HG03060 (cell line): ENCODE measurements at regions not wholly inside any gene's neighbourhood (a gene's known extent, or its start where the extent isn't known, plus 50 kb on each side); places are given as distances from the start of the nearest gene placed in this dataset.
"Not testable (repeated sequence)": the region's sequence is repeated elsewhere in the genome, so short reads cannot be mapped to it uniquely, and the experiment has no call there.

Experiments used
- ATAC-seq: cut with Tn5 transposase; IDR thresholded peaks from one replicate; pipeline ENCODE4 v1.9.1; 2021; ENCODE audit warnings: low read depth, moderate number of reproducible peaks; ENCODE audit not compliant: unreplicated experiment

DNA sequence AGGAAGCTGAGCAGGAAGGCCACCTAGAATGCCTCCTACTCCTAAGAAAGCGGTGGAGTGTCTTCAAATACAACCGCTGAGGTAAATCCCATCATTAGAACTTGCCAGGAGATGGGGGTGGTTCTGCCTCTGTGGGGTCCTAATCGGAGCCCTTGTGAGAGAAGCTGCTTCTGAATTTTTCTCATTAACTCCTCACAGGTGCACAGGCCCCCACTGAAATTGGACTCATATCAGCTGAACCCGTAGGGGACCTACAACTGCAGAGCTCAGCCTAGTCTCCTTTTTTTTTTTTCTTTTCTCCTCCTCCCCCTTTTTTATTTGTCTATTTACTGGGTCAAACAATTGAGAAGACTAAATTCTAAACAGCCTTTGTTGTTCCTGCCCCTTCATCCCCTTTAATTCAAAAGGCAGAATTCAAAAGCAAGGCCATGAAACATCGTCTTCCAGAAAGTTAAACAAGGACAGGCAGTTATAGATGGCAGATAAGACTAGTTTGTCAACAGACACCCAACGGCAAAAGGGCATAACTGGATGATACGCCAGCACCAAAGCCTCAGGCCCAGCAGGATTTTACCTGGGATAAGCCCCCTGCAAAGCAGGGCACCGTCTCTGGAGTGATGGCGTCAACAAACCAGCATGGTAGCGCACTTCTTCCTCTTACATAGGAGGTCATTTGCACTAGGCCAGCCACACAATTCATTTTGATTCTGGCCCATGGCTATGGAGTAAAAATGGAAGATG, 213.7 kb upstream of the HES1 start:
- no peak for ATAC-seq

DNA sequence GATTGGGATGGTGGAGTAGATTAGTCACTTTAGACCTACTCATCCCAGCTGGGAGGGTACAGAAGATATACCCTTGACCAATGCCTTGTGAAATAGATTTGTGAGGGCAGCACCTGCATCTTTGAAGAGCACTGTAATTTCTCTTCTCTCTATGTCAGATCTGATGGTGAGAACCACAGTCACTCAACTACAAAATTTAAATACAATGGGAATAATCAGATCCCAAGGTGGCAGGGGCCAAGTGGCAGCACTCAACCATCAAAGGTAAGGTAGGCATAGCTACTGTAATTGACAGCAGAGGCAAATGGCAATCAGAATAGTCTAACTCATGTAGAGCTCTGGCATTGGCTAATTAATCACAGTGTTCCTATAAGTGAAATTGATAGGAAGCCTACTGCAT, 212.0 kb upstream of the HES1 start:
- ATAC-seq, result not testable (repeated sequence)

DNA sequence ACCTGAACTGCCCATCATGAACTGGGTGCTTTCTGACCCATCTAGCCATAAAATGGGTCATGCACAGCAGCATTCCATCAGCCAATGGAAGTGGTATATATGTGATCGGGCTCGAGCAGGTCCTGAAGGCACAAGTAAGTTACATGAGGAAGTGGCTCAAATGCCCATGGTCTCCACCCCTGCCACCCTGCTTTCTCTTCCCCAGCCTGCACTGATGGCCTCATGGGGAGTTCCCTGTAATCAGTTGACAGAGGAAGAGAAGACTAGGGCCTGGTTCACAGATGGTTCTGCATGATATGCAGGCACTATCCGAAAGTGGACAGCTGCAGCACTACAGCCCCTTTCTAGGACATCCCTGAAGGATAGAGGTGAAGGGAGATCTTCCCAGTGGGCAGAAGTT, 209.9 kb upstream of the HES1 start:
- not testable (repeated sequence) for ATAC-seq

DNA sequence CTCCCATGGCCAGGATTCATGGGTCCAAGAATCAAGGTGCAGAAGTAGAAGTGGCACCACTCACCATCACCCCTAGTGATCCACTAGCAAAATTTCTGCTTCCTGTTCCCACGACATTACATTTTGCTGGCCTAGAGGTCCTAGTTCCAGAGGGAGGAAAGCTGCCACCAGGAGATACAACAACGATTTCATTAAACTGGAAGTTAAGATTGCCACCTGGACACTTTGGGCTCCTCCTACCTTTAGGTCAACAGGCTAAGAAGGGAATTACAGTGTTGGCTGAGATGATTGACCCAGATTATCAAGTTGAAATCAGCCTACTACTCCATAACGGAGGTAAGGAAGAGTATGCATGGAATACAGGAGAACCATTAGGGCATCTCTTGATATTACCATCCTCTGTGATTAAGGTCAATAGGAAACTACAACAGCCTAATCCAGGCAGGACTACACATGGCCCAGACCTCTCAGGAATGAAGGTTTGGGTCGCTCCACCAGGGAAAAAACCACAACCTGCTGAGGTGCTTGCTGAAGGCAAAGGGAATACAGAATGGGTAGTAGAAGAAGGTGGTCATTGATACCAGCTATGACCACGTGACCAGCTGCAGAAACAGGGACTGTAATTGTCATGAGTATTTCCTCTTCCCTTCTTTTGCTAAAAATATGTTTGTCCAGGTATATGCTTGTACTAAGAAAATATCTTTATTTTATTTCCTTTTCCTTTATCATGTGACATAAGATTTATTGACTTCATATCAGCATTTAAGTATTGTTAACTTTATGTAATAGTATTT, 208.3 kb upstream of the HES1 start:
- not testable (repeated sequence) for ATAC-seq

DNA sequence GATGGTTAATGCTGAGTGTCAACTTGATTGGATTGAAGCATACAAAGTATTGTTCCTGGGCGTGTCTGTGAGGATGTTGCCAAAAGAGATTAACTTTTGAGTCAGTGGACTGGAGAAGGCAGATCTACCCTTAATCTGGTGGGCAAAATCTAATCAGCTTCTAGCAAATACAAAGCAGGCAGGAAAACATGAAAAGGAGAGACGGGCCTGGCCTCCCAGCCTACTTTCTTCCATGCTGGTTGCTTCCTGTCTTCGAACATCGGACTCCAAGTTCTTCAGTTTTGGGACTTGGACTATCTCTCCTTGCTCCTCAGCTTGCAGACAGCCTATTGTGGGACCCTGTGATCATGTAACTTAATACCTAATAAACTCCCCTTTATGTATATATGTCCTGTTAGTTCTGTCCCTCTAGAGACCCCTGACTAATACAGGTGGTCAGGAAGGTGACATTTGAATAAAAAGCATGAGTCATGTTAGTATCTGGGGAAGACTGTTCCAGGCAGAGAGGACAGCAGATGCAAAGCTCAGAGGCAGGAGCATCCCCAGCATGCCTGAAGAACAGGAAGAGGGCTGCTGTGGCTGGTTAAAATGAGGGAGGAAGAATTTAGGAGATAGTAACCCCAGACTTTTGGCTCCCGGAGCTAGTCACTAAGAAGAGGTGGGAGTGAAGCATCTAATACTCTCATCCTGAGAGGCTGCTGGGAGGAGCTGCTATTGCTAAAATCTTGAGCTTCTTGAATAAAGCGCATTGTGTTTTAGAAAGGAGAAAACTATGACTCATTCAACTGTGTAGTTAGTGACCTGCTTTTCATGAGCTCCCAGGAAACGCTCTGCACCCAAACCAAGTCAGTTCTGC, 207.4 kb upstream of the HES1 start:
- ATAC-seq, result no peak

DNA sequence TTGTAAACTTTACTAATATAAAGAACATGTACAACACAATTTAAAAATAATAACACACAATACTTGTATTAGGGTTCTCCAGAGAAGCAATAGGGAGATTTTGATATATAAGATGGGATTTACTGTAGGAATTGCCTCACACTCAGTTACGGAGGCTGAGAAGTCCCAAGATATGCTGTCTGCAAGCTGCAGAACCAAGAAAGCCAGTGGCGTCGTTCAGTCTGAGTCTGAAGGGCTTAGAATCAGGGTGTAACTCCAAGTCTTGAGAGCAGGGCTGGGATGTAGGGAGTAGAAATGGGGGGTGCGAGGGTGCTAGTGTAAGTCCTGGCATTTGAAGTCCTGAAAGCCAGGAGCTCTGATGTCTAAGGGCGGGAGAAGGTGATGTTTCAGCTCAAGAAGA, 206.6 kb upstream of the HES1 start:
- no peak for ATAC-seq

DNA sequence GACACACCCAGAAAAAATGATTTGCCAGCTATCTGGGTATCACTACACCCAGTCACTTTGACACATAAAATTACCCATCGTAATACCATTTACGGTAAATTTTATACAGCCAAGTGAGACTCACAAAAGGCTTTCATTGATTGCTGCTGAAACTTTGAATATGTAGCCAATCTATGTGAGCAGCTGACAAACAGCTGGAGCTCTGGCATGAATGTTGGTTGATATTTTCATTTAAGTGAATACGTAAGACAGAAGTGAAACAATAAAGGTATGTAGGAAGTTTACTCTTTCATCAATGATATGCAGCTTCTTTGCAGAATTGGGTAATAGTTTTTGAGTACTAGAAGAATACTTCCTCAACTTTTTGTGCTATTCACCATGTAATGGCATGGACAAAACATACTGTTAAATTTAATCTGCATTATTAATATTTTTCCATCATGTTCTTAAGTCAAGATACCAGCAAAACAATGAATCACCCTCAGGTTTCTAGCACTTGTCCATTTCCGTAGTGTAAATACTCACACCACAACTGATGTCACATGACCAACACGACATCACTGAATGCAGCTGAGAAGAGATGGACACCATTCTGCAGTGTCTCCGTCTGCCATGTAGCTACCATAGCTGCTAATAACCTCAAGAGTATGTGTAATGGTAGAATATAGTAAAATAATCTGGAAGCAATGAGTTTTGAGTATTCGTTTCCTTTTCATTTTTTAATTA, 205.9 kb upstream of the HES1 start:
- no peak for ATAC-seq

DNA sequence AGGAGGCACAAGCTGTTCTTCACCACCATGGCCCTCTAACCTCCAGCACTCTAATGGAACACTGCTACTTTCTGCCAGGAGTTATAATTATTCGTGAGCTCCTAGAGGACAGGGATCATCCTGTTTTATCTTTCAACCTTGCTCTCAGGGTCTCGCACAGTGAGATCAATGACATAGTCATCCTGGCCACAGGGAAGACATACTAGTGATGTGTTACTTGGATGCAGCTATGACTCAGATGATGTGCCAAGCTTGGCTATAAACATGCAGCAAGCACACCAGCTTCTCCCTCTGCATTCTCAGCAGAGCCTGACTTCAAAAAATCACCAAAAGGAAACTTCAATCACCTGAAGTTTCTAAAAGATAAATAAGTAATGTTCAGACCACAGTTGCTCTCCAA, 203.8 kb upstream of the HES1 start:
- ATAC-seq, result no peak

DNA sequence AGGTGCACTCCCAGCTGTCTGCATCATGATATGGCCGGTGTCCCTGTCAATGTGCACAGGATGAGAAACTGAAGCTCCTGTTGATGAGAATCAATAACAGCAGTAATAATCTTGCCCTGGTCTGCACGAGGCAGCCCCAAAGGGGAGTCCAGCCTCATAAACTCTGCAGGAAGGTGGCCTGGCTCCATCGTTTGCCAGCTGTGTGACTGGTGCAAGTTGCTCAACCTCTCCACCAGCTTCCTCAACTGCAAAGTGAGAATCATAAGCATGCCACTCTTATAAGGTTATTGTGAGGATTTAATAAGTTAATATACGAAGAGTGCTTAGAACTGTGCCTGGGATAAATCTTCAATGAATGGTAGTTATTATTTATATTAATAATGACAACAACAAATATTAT, 203.4 kb upstream of the HES1 start:
- no peak for ATAC-seq

DNA sequence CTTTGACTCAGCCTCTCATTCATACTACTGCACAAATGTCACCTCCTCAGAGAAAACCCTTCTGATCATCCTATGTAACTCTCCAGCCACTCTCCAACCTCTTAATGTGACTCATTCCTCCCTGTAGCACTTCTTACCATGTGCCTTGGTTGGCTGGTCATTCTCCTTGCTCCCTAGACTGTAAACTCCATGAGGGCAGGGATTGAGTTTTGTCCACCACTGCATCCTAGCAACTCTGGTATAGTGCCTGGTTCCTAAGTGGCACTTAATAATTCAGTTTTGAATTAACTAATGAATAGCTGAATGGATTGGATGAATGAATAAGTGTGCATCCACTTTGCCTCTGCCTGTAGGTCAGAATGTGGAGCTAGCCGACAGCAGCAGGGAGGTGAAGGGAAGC, 202.5 kb upstream of the HES1 start:
- no peak for ATAC-seq

DNA sequence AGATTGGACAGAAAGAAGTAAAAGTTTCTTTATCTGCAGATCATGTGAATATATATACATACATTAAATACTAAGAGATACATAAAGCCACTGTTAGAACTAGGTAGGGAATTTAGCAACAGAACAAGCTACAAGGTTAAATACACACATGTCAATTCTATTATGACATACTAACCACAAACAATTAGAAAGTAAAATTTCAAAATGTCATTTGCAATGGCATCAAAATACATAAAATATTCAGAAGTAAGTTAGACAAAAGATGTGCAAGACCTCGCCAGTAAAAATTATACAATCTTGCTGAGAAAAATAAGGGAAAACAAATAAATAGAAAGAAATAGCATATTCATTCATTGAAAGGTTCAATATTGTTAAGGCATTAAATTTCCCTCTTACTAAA, 200.0 kb upstream of the HES1 start:
- no peak for ATAC-seq

DNA sequence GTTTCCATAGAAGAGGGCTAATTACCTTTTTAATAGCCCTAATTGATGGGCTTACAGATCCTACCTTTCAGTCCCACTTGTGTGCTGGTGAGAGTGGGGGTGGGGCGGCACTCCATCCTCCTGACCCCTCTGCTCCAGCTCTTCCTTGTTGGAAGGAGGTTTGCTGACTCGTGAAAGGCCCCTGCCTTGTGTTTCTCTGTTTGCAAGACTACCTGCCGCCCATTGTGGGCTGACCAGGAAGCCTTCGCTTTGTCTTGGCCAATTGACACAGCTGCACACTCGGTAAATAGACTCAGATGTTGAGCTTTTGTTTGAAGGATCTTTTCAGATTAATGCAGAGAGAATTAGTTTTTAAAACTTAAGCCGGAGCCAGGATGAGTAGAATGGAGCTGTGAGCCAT, 197.3 kb upstream of the HES1 start:
- ATAC-seq, result no peak

DNA sequence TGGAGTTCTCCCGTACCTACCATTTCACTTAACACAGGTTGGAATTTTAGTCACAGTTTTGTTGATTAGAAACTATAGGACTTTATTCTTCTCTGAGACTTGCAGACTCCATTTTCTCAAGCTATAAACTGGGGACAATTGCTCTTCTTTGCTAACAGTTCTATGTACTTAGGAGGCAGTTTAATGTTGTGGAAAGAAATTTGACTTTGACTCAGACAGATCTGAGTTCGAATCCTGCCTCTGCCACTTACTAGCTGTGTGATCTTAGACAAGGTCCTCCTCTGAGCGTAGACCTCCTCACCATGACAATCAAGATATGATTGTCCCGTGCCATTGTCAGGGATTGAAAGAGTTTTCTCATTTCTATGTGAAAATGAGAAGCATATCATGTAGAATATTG, 196.4 kb upstream of the HES1 start:
- no peak for ATAC-seq

DNA sequence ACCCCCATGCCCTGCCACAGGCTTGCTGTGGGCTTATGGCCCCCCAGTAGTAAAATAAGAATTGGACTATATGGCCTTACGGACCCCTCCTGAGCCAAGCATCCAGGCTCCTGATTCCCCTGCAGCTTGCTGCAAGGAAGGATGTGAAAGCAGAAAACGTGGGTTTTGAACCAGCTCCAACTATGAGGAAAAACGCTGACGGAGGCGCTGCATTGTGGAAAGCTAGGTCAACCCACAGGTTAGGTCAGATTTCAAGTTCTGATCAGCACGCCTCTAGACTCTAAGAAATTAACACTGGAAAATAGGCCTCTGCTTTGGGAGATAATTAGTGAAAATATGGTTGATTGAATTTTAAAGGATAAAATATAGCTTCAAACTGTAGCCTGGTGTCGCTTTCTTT, 195.4 kb upstream of the HES1 start:
- no peak for ATAC-seq

DNA sequence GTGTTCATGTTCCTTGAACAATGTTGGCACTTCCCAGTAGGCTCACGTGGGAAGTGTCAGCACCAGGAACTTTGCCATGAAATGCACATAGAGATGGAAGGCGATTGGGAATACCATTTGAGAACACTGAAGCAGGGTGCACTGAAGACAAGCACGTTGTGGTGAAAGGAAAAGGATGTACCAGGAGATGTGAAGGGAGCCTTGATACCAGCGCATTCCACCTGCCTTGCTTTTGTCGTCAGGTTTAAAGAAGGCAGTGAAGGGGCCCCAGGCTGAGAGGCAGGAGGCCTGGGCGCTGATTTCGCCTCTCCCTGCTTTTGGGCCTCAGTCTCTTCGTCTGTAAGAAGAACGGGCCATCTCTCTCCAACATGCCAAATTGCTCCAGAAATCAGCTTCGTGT, 194.5 kb upstream of the HES1 start:
- ATAC-seq, result no peak

DNA sequence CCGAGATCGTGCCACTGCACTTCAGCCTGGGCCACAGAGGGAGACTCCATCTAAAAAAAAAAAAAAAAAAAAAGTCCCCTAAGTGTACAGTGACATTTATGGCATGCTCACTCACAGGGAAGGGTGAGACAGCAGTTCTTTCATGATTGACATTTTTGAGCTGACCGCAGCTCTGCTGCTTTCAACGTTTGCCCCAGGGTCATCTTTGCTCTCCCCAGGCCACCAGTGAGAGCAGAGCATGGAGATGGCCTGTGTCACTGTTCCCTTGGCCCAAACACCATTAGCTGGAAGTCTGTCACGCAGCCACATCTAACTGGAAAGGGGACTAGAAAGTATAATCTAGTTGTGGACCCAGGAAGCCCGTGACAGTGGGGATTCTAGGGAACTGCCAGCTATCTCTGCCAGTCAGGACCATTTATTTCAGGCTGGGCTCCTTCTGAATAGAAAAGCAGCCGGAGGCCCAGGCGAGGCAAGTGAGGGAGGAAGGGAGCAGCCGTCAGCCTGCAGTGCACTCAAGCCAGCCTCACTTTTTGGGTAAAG, 193.4 kb upstream of the HES1 start:
- no peak for ATAC-seq

DNA sequence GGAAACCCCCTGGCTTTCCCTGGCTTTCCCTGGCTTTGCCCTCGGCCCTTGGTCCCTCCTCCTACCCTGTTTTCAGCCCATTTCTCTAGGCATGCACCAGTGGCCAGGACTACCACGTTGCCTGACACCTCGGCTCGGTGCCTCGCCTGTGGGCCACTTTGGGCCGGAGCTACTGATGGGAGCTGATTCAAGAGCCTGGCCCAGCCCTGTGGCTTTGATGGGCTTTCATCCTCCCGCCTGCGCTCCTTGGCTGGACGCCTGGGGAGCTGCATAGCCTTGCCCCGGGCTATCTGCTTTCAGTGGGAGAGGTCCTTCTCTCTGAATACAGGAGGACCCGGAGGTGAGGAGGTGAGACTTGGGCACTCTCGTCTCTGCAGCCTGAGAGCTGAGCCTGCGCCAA, 192.7 kb upstream of the HES1 start:
- ATAC-seq, result no peak

DNA sequence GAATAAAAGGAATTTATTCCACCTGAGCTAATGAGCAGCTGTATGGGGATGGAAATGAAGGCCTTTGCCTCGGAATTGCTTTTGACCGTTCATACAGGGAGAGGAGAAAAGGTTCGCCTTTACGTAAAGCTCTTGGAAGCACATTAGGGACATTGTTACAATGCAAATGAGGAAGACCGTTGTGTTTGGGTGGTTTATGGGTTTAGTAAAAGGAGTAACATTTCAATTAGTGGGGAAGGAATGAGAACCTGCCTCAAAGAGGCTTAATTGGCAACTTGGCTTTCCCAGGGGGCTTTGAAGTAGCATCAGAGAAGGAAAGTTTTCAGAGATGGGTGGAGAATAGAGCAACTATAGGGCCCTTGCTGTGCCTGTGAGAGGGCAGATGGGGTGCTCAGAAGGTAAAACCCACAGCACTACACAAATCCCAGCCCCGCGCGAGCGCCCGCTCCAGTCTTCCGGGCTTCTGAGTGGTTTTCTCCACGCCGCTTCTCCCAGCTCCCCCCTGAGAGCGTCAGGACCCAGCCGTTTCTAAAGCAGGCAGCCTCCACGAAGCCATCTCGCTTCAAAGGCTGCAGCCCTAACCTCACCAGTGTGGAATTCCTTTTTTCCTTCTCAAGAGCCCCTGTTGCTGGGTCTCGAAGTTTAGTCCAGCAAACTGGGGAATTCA, 192.0 kb upstream of the HES1 start:
- no peak for ATAC-seq

DNA sequence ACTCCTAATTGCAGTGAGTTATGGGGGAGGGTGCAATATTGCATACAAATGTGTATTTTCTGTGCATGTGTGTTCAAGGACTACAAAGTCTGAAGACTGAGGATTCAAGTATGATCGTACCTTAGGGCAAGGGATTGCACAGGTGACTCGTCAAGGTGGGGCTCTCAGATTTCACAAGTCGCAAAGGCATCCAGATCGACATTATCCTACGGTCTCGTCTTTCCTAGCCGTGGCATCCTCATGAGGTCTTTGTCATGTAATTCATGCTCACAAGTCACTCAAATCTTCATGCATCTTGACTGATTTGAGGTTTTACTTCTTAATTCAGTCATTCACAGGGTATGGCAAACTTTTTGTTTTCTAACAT, 191.4 kb upstream of the HES1 start:
- no peak for ATAC-seq

DNA sequence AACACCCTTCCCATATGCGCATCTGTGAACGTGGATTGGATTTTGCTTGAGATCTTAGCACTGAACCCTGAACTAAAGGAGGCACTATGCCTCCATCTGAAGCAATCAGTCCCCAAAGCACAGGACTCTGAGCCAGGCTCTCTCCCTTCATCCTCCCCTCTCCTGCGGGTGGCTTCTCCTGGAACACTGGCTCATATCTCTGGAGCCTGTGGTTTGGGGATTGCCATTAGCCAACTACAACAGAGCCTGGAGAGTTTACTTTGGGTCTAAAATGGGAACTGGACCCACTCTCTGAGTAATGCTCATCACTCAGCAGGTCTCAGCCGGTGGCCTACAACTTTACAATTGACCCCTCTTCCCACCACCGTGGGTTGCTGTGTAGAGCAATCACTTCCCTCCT, 190.8 kb upstream of the HES1 start:
- ATAC-seq, result no peak
